Fibroblast of lung (primary cell): ENCODE measurements at regions not wholly inside any gene's neighbourhood (a gene's known extent, or its start where the extent isn't known, plus 50 kb on each side); places are given as distances from the start of the nearest gene placed in this dataset.

Experiments
- CTCF ChIP-seq, 2 donors: IDR thresholded peaks in 1 of 2; conservative IDR thresholded peaks in 1 of 2; 1 replicate in 1 of 2; 2 replicates in 1 of 2; pipeline ENCODE4 v1.5.1; 2011 to 2012; ENCODE audit warnings: low read length in 2 of 2, control low read depth in 1 of 2, inconsistent platforms in 1 of 2, low read depth in 1 of 2, mild to moderate bottlenecking in 1 of 2
- EZH2 ChIP-seq: IDR thresholded peaks from 2 replicates; pipeline ENCODE4 v1.5.1; 2012; ENCODE audit warnings: low read length, control low read depth, mild to moderate bottlenecking; ENCODE audit errors: missing control alignments

- TF ChIP-seq CTCF (conservative IDR thresholded peaks at IDR 0.05 in 1 of 2, IDR thresholded peaks at IDR 0.05 in 1 of 2; ENCODE audit: low read depth in 1 of 2, low read length in 2 of 2) (no peak), EZH2 (no peak)
Measured at GRCh38 chr6:113377362-113377942, 479.7 kb upstream of the MARCKS start.
